ENCODE measurements at regions not wholly inside any gene's neighbourhood (a gene's known extent, or its start where the extent isn't known, plus 50 kb on each side); places are given as distances from the start of the nearest gene placed in this dataset.
"Not testable (repeated sequence)": the region's sequence is repeated elsewhere in the genome, so short reads cannot be mapped to it uniquely, and the experiment has no call there.

- CTCF ChIA-PET: no interaction called here
- POLR2A ChIA-PET: no interaction called here
Observed at GRCh38 chr2:175383286-175383685, 201.8 kb upstream of the ATP5MC3 start.

- CTCF ChIA-PET: interaction anchor here (0.6 kb wide), 1 partner anchor 674 kb away, joined by 4 read pairs; no protein-coding TSS in a partner anchor
- POLR2A ChIA-PET: no interaction called here
Observed at GRCh38 chr2:175373729-175374128, 192.2 kb upstream of the ATP5MC3 start.

DNA sequence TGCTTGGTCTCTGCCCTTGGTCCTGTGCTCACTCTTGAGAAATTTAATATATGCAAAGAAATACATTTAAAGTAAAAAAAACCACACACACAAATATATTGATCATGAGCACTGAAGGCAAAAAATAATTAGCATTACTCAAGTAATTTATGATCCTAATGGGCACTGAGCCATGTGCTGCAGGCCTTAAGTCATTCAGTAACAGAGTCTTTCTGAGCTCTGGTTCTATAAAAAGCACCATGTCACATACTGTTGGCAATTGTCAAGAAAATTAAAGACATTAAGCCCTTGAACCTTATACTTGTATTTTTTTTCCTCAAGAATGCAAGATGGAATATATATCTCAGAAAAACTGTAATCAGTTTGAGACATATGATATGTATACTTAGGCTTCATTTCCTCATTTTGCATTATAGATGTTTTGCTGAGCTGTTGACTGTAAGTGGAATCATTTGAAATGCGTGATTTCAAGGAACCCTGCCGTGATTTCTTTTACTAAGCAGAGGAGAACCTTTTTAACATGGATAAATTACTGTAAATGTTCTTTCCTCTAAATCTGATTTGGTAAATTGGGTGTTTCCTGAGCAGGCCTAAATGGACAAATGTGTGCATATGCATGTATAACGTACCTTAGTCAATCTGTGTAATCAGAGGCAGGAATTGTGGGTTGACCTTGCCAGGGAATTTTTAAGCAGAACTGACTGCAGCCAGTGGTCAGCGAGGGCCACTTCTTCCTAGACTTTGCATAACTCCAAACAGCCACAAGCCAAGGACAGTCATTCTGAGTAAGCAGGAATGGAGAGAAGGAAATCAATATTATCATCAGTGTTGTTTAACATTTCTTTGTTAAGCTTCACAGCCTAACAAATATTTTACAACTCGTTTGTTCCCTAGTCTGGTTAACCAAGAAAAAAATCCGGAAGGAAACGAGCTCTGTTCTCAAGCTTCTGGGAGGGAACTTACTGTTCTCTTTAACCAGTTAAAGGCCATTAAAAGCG, 191.5 kb upstream of the ATP5MC3 start:
- CTCF ChIA-PET: interaction anchor here (0.6 kb wide), 1 partner anchor 673 kb away, joined by 4 read pairs; no protein-coding TSS in a partner anchor
- POLR2A ChIA-PET: no interaction called here

- CTCF ChIA-PET: no interaction called here
- POLR2A ChIA-PET: no interaction called here
Observed at GRCh38 chr2:175371378-175371777, 189.9 kb upstream of the ATP5MC3 start.

GRCh38 chr2:175366815-175367214, 185.3 kb upstream of the ATP5MC3 start:
- CTCF ChIA-PET: no interaction called here
- POLR2A ChIA-PET: no interaction called here

- CTCF ChIA-PET: no interaction called here
- POLR2A ChIA-PET: no interaction called here
Observed at GRCh38 chr2:175363699-175364098, 182.2 kb upstream of the ATP5MC3 start.

DNA sequence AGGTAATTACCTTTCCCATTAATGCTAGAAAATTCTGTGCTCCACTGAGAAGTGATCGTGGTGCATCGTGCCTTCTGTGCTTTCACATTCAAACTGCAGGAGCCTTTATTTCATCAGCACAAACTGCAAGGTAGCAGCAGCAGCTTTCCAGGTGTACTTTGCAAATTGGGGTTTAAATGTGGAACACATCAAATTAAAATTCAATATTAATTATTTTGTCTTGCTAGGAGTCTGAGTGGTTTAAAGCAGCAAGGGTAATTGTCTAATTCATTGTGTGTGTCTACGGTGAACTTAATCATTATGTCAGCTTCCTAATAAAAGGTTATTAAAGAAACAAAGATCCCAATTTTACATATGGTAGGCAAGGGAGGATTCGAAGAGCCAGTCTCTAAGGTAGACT, 180.8 kb upstream of the ATP5MC3 start:
- POLR2A ChIA-PET: no interaction called here
- CTCF ChIA-PET: no interaction called here

DNA sequence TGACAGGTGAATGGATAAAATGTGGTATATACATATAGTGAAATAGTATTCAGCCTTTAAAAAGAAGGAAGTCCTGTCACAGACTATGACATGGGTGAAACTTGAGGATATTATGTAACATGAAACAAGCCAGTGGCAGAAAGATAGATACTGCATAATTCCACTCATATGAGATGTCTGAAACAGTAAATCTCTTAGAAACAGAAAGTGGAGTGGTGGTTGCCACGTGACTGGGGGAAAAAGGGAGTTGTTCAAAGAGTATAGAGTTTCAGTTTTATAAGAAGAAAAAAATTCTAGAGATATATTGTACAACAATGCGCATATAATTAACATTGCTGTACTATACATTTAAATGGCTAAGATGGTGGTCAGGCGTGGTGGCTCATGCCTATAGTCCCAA, 178.2 kb upstream of the ATP5MC3 start:
- POLR2A ChIA-PET: no interaction called here
- CTCF ChIA-PET: no interaction called here

- CTCF ChIA-PET: interaction anchor here (0.6 kb wide), 1 partner anchor 1715 kb away, joined by 3 read pairs; no protein-coding TSS in a partner anchor
Observed at GRCh38 chr2:175356901-175357300, 175.4 kb upstream of the ATP5MC3 start.

GRCh38 chr2:175355246-175355645, 173.7 kb upstream of the ATP5MC3 start:
- ChIA-PET POLR2A (no interaction called here), CTCF (no interaction called here)

More at GRCh38 chr2:175356901-175357300, 175.4 kb upstream of the ATP5MC3 start:
- POLR2A ChIA-PET: no interaction called here

- ChIA-PET CTCF (no interaction called here), POLR2A (no interaction called here)
Observed at GRCh38 chr2:175353275-175353674, 171.8 kb upstream of the ATP5MC3 start.

- POLR2A ChIA-PET: no interaction called here
- CTCF ChIA-PET: no interaction called here
Observed at GRCh38 chr2:175351512-175351911, 170.0 kb upstream of the ATP5MC3 start.

DNA sequence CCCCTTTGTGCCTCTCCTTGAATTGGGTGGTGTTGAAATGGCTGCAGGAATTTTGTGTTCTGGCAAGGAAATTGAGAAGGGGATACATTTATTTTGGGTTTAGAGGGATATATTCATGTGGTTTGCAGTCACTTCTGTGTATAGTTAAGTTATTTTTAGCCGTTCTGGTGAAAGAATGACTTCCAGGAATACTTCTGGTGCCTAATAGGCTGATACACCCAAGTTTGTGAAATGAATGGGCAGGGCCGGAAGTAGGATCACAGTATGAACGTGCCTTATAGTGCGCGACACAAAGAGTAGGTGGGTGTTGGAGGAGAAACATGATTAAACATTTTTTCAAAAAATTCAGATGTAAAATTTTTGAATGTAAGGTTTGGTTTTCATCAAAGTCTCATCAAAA, 168.6 kb upstream of the ATP5MC3 start:
- POLR2A ChIA-PET: no interaction called here
- CTCF ChIA-PET: no interaction called here

DNA sequence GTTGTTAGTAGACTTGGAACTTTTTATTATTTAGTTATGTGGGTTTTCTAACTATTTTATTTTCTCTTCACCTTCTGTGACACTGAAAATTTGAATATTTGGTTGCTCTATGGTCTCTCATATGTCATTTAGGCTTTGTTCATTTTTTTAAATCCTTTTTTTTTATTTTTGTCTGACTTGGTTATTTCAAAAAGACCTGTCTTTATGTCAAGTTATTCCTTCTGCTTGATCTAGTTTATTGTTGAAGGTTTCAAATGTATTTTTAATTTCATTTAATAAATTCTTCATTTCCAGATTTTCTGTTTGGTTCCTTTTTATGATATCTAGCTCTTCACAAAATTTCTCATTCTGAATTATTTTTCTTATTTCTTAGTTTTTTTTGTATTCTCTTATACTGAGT, 160.6 kb upstream of the ATP5MC3 start:
- CTCF ChIA-PET: no interaction called here

DNA sequence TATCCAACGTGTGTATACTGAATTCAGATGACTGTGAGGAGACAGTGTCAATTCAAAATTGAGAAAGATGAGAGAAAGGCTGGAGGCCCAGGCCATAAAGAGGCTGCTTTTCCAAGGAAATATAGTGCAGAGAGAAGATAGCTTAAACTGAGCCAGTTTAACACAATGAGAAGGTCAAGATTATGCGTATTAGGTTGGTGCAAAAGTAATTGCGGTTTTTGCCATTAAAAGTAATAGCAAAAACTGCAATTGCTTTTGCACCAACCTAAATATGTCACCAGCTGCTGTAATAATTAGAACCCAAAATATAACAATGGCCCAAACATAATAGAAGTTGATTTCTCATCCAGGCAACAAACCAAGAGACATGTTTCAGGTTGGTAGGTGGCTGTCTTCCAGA, 148.7 kb upstream of the ATP5MC3 start:
- POLR2A ChIA-PET: no interaction called here
- CTCF ChIA-PET: interaction anchor here (0.6 to 0.8 kb wide), 2 partner anchors 254 to 1425 kb away, joined by 3 to 6 read pairs; no protein-coding TSS in a partner anchor

More for the DNA sequence above, 160.6 kb upstream of the ATP5MC3 start:
- POLR2A ChIA-PET: no interaction called here

DNA sequence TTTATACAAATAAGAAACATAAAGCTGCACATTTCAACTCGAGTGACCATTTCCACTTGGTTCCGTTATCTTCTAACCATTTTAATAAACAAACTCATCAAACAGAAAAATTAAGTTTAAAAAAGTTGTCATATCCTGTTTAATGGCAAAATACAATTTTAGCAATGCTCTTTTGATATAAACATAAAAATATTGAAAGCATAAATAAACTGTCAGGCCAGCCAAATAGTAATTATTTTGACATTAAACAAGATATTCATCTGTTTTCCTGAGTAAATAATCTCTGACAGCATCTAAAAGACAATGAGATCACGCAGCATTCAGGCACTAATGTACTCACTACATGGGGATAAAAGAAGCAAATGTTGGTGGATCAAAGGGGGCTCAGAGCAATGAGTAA, 145.3 kb upstream of the ATP5MC3 start:
- CTCF ChIA-PET: no interaction called here
- POLR2A ChIA-PET: no interaction called here

- CTCF ChIA-PET, POLR2A ChIA-PET: not testable (repeated sequence)
Observed at GRCh38 chr2:175326164-175326563, 144.7 kb upstream of the ATP5MC3 start.

GRCh38 chr2:175323162-175323561, 141.7 kb upstream of the ATP5MC3 start:
- ChIA-PET POLR2A (no interaction called here), CTCF (no interaction called here)

- ChIA-PET POLR2A (no interaction called here), CTCF (no interaction called here)
Observed at GRCh38 chr2:175318542-175318941, 137.0 kb upstream of the ATP5MC3 start.

DNA sequence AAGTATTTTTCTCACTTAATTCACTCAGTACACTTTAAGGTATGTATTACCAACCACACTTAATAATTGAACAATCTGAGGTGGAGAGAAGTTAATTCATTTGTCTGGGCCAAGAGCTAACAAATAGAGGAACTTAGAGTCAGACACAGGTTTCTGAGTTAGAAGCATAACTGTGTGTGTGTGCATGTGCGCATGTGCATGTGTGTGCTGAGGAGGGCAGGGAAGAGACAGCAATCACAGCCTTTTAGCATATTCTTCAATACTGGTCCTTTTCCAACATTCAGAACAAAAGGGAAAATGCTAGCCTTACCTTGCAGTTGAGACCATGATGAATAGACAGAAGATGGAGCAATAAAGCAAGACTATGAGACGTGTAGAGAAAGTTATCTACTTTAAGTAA, 136.2 kb upstream of the ATP5MC3 start:
- ChIA-PET POLR2A (no interaction called here), CTCF (no interaction called here)

GRCh38 chr2:175312137-175312536, 130.6 kb upstream of the ATP5MC3 start:
- ChIA-PET POLR2A (no interaction called here), CTCF (interaction anchor here (0.8 kb wide), 1 partner anchor 1342 kb away, joined by 3 read pairs; no protein-coding TSS in a partner anchor)
